DND-41 (cell line): ENCODE measurements at regions not wholly inside any gene's neighbourhood (a gene's known extent, or its start where the extent isn't known, plus 50 kb on each side); places are given as distances from the start of the nearest gene placed in this dataset.

Experiments used
- ATAC-seq: fragments of 200-7000 bp; cut with Tn5 transposase; 3 replicates; pipeline ENCODE4 v1.9.1; 2021; ENCODE audit warnings: low read depth; ENCODE audit not compliant: insufficient read depth
- DNase-seq: peaks from one replicate; pipeline ENCODE4 v3.0.0-alpha.2; 2020
- H2AFZ ChIP-seq: 2 replicates; pipeline ENCODE4 v1.6.0; 2012; ENCODE audit warnings: low read depth, low read length
- H3K27ac ChIP-seq: 2 replicates; pipeline ENCODE4 v1.5.1; 2012; ENCODE audit warnings: low read length, inconsistent platforms
- H3K27me3 ChIP-seq: fragments of 200-600 bp; sonication (generic); 2 replicates; pipeline ENCODE4 v1.6.0; 2012; ENCODE audit warnings: low read length, mild to moderate bottlenecking, inconsistent platforms; ENCODE audit not compliant: insufficient read depth, poor library complexity
- H3K36me3 ChIP-seq: 2 replicates; pipeline ENCODE4 v1.5.1; 2012; ENCODE audit warnings: low read length, inconsistent platforms; ENCODE audit not compliant: insufficient read depth
- H3K4me1 ChIP-seq: 2 replicates; pipeline ENCODE4 v1.5.1; 2012; ENCODE audit warnings: mild to moderate bottlenecking, low read length; ENCODE audit not compliant: insufficient read depth
- H3K4me2 ChIP-seq: 2 replicates; pipeline ENCODE4 v1.6.0; 2012; ENCODE audit warnings: mild to moderate bottlenecking, moderate library complexity, low read length, inconsistent platforms; ENCODE audit not compliant: insufficient read depth
- H3K4me3 ChIP-seq, 2 experiments: fragments of 200-600 bp in 1 of 2; shearing (Covaris generic) in 1 of 2; 2 replicates each; pipeline ENCODE4 v1.5.1; 2012 to 2016; ENCODE audit warnings: inconsistent platforms in 2 of 2, low read length in 2 of 2, mild to moderate bottlenecking in 2 of 2, low read depth in 1 of 2, moderate library complexity in 1 of 2
- H3K79me2 ChIP-seq: 2 replicates; pipeline ENCODE4 v1.6.0; 2012; ENCODE audit warnings: low read length, inconsistent platforms; ENCODE audit not compliant: insufficient read depth
- H3K9ac ChIP-seq: 2 replicates; pipeline ENCODE4 v1.6.0; 2012; ENCODE audit warnings: low read depth, mild to moderate bottlenecking, inconsistent platforms, low read length, moderate library complexity
- H3K9me3 ChIP-seq: 2 replicates; pipeline ENCODE4 v1.5.1; 2012; ENCODE audit warnings: low read length, moderate library complexity, mild to moderate bottlenecking, inconsistent platforms; ENCODE audit not compliant: insufficient read depth, severe bottlenecking
- H4K20me1 ChIP-seq: 2 replicates; pipeline ENCODE4 v1.6.0; 2012; ENCODE audit warnings: low read length; ENCODE audit not compliant: insufficient read depth
- CTCF ChIP-seq: IDR thresholded peaks from 2 replicates; pipeline ENCODE4 v1.5.1; 2012; ENCODE audit warnings: borderline replicate concordance, low read length, moderate library complexity, mild to moderate bottlenecking; ENCODE audit not compliant: poor library complexity, severe bottlenecking; ENCODE audit errors: extremely low read depth
- EZH2 ChIP-seq: IDR thresholded peaks from 3 replicates; pipeline ENCODE4 v1.6.1; 2012; ENCODE audit warnings: borderline replicate concordance, low read depth, mild to moderate bottlenecking, moderate library complexity, low read length, inconsistent platforms; ENCODE audit not compliant: severe bottlenecking

GRCh38 chr10:36344240-36345174, 702.4 kb upstream of the FZD8 start:
- Histone ChIP-seq H3K27me3 (no peaks in the 10 kb centered on the region), H3K27ac (no peak overlapping the region), H3K9ac (no peak overlapping the region), H3K4me1 (no peaks in the 10 kb centered on the region), H3K36me3 (no peaks in the 10 kb centered on the region), H3K79me2 (no peaks in the 10 kb centered on the region), H3K4me3 (no peak overlapping the region), H3K9me3 (no peaks in the 10 kb centered on the region), H3K4me2 (no peak overlapping the region), H2AFZ (no peak overlapping the region), H4K20me1 (no peaks in the 10 kb centered on the region)
- ATAC-seq, result no peak
- DNase-seq, result no peak
- no peak for TF ChIP-seq EZH2
- no peak for TF ChIP-seq CTCF

GRCh38 chr10:36342781-36343180, 700.7 kb upstream of the FZD8 start:
- H3K36me3 ChIP-seq, result no peaks in the 10 kb centered on the region
- H3K9ac ChIP-seq, result no peak overlapping the region
- no peak for TF ChIP-seq CTCF
- no peak for TF ChIP-seq EZH2
- DNase-seq (no peak), ATAC-seq (no peak)
- no peak overlapping the region for H3K27ac ChIP-seq
- no peak overlapping the region for H3K4me3 ChIP-seq
- H4K20me1 ChIP-seq, result no peaks in the 10 kb centered on the region
- no peaks in the 10 kb centered on the region for H3K27me3 ChIP-seq
- no peaks in the 10 kb centered on the region for H3K79me2 ChIP-seq
- H3K9me3 ChIP-seq, result no peaks in the 10 kb centered on the region
- H3K4me1 ChIP-seq, result no peaks in the 10 kb centered on the region
- no peak overlapping the region for H3K4me2 ChIP-seq
- no peak overlapping the region for H2AFZ ChIP-seq

- Histone ChIP-seq H3K27ac (no peak overlapping the region), H3K4me2 (no peak overlapping the region), H3K9ac (no peak overlapping the region), H3K79me2 (no peaks in the 10 kb centered on the region), H3K4me3 (no peak overlapping the region), H3K36me3 (no peaks in the 10 kb centered on the region), H3K9me3 (no peaks in the 10 kb centered on the region), H3K4me1 (no peaks in the 10 kb centered on the region), H3K27me3 (no peaks in the 10 kb centered on the region), H4K20me1 (no peaks in the 10 kb centered on the region), H2AFZ (no peak overlapping the region)
- no peak for DNase-seq
- no peak for TF ChIP-seq CTCF
- no peak for TF ChIP-seq EZH2
- no peak for ATAC-seq
Measured at GRCh38 chr10:36341471-36341870, 699.4 kb upstream of the FZD8 start.
